NCI-H2196 treated with DMSO at 0.1 percent for 48 hours (cell line): ENCODE measurements at regions not wholly inside any gene's neighbourhood (a gene's known extent, or its start where the extent isn't known, plus 50 kb on each side); places are given as distances from the start of the nearest gene placed in this dataset.

Experiments used
- DNase-seq: peaks from one replicate; lab custom pipeline; 2025; ENCODE audit not compliant: unreplicated experiment; lab: John Stamatoyannopoulos, UW

- DNase-seq: no peak
These were observed 178.8 kb downstream of the ARRDC4 start for GRCh38 chr15:98139337-98139736.

GRCh38 chr15:98142572-98142971 is 182.1 kb downstream of the ARRDC4 start:
- no peak for DNase-seq

- DNase-seq: no peak
These were observed 182.6 kb downstream of the ARRDC4 start for GRCh38 chr15:98143116-98143515.

- no peak for DNase-seq
These were observed 183.9 kb downstream of the ARRDC4 start for GRCh38 chr15:98144388-98144787.

GRCh38 chr15:98146031-98146820 is 185.7 kb downstream of the ARRDC4 start:
- no peak for DNase-seq

- no peak for DNase-seq
These were observed 186.9 kb downstream of the ARRDC4 start for GRCh38 chr15:98147415-98147814.

GRCh38 chr15:98150084-98150483 is 189.6 kb downstream of the ARRDC4 start:
- no peak for DNase-seq

- no peak for DNase-seq
These were observed 190.0 kb downstream of the ARRDC4 start for GRCh38 chr15:98150536-98150935.

GRCh38 chr15:98151096-98151495 is 190.6 kb downstream of the ARRDC4 start:
- DNase-seq: no peak

GRCh38 chr15:98152156-98152555 is 191.7 kb downstream of the ARRDC4 start:
- DNase-seq: no peak

- no peak for DNase-seq
These were observed 194.4 kb downstream of the ARRDC4 start for GRCh38 chr15:98154863-98155262.

GRCh38 chr15:98155356-98155755 is 194.9 kb downstream of the ARRDC4 start:
- DNase-seq: no peak

- no peak for DNase-seq
These were observed 199.7 kb downstream of the ARRDC4 start for GRCh38 chr15:98160236-98160635.

GRCh38 chr15:98163319-98164045 is 203.0 kb downstream of the ARRDC4 start:
- no peak for DNase-seq

GRCh38 chr15:98164571-98164970 is 204.1 kb downstream of the ARRDC4 start:
- DNase-seq: no peak

GRCh38 chr15:98164986-98165385 is 204.5 kb downstream of the ARRDC4 start:
- no peak for DNase-seq

GRCh38 chr15:98167722-98168268 is 207.3 kb downstream of the ARRDC4 start:
- no peak for DNase-seq

GRCh38 chr15:98169551-98169950 is 209.0 kb downstream of the ARRDC4 start:
- no peak for DNase-seq

GRCh38 chr15:98174286-98174685 is 213.8 kb downstream of the ARRDC4 start:
- DNase-seq: no peak

- DNase-seq: no peak
These were observed 214.3 kb downstream of the ARRDC4 start for GRCh38 chr15:98174841-98175240.

- no peak for DNase-seq
These were observed 217.6 kb downstream of the ARRDC4 start for GRCh38 chr15:98177966-98178592.

- DNase-seq: no peak
These were observed 218.4 kb downstream of the ARRDC4 start for GRCh38 chr15:98178861-98179260.
